ENCODE measurements at regions not wholly inside any gene's neighbourhood (a gene's known extent, or its start where the extent isn't known, plus 50 kb on each side); places are given as distances from the start of the nearest gene placed in this dataset.

GRCh38 chr2:144950899-144951560 lies 431.1 kb upstream of the ZEB2 start:
- no peak for DNase-seq

GRCh38 chr2:144948205-144948855 lies 428.4 kb upstream of the ZEB2 start:
- no peak for DNase-seq

GRCh38 chr2:144947709-144948037 lies 427.8 kb upstream of the ZEB2 start:
- no peak for DNase-seq

GRCh38 chr2:144946263-144946662 lies 426.3 kb upstream of the ZEB2 start:
- DNase-seq = no peak

DNA sequence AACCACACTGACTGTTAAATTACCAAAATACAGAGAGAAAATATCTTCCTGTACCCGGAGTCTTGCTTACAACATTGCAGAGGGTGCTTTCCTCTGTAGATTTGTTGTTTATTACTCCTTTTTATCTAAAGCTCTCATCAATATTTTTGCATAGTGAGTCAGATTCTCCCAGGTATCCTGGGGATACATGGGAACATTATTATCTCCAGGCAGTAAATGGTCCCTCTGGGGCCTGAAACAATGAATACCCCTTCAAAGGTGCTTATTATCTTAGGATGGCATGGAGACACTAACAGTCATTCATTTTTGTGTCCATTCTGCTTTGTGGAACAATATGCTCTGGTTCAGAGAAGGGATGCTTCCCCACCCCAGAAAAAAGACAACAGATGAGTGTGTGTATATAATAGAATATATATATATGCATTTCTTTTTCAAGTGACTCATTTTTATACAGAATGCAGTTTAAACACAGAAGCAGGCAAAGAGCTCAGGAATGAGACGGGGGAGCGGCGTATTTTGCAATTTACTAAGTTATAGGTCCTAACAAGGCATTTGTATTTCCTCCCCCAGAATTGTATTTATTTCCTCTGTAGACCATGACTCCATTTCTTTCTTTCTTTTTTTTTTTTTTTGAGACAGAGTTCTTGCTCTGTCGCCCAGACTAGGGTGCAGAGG lies 424.8 kb upstream of the ZEB2 start:
- DNase-seq = no peak

GRCh38 chr2:144943986-144944385 lies 424.1 kb upstream of the ZEB2 start:
- DNase-seq = no peak

DNA sequence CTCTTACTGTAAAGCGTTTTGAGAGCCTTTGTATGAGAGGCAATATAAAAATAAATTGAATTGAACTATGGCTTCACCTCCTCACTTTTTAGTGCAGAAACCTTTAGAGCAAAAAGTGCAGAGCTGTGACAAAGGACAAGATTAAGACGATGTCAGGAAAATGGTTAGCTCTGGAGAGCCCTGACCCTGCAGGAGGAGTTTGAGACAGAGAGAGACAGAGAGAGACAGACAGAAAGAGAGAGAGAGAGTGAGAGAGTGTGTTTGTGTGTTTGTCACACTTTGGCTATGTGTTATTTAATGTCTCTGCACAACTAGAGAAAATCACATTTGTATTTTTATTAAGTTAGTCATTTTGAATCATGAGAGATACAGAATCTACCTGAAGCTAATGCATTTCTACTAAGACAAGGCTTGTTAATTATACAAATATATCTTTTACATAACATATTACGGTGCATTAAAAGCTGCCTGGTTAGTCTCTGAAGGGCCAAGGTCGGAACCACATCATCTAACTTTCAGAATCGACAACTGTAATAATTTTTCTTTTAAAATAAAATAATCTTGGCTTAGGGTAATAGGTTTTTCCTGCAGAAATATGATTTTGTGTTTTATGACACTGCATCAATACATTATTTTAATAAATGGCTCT lies 423.5 kb upstream of the ZEB2 start:
- DNase-seq = no peak

- no peak for DNase-seq
Observed at GRCh38 chr2:144942516-144943256, 422.8 kb upstream of the ZEB2 start.

GRCh38 chr2:144941743-144942488 lies 422.0 kb upstream of the ZEB2 start:
- DNase-seq = no peak

DNA sequence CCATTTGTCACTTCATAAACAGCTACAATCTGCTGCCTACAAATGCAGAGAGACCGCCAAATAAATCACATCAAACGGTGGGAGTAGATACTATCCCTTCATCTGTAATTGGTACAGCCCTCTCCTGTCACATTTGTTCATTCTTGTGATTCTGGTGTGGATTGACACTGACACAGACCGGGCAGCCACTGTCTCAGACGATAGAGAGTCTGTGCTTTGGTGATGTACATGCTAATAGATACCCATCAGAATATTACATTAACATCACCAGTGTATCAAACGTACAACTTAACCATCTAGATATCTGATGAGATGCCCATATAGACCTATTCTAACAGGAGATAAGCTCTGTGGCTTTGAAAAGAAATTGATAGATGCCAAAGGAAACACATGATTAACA lies 419.7 kb upstream of the ZEB2 start:
- no peak for DNase-seq

GRCh38 chr2:144937910-144938709 lies 418.2 kb upstream of the ZEB2 start:
- no peak for DNase-seq

GRCh38 chr2:144937066-144937465 lies 417.1 kb upstream of the ZEB2 start:
- no peak for DNase-seq

- DNase-seq = no peak
Observed at GRCh38 chr2:144936442-144936841, 416.5 kb upstream of the ZEB2 start.

DNA sequence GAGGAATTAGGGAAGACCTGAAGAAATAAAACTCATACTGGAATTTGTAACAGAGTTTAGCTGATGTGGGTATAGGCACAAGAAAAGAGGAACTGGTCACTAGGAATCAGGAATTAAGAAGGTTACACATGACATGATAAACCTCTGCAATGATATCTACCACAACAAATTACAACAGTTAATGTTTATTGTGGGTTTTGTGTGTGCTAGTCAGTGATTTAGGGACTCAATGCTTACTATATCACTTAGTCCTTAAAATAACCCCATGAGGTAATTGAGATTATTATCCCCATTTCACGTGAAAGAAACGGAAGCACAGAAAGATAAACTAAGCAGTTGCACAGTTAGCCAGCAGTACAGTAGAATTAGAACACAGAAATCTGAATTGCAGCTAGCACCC lies 415.8 kb upstream of the ZEB2 start:
- no peak for DNase-seq

DNA sequence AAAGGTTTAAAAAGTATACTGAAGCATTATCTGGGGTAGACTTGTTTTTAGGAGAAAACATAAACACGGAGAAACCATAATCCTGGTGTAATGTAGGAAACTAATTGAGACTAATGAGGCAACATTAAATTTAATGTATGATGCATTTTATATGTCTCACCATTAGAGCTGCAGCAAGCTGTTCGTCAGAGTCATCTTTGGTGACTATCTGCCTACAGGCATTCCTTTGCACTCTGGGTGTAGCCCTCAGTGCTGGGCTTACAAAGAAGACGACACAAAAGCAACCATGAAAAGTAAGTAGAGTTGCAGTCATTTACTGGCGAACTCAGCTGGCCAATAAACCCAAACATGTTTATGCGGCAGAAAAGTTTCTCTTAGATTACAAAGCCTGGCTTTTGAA lies 415.3 kb upstream of the ZEB2 start:
- no peak for DNase-seq

DNA sequence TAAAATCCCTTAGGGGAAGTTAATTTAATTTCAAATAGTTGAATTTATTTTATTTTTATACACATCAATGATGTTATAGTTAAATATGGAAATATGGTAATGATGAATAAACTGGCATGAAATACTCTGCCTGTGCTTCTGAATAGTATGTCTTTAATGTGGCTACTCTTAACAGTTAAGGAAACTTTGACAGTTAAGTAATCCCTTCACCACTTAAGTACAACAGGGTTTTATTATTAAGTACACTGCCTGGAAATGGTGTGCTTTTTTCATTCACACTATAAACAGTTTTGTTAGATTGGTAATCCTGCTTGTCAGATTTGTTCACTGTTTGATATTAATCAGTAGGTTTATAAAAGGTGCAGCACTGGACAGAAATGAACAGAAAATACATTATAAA lies 412.0 kb upstream of the ZEB2 start:
- no peak for DNase-seq

DNA sequence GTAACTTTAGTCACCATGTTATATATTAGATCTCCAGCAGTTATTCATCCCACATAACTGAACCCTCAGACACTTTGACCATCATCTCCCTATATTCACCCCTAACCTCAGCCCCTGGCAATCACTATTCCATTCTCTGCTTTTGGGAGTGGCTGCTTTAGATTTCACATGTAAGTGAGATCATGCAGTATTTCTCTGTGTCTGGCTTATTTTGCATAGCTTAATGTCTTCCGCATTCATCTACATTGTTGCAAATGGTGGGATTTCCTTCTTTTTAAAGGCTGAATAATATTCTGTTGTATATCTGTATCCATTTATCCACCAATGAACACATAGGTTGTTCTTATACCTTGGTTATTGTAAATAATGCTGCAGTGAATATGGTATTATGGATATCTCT lies 411.6 kb upstream of the ZEB2 start:
- DNase-seq = no peak

GRCh38 chr2:144927429-144927828 lies 407.5 kb upstream of the ZEB2 start:
- DNase-seq = no peak

DNA sequence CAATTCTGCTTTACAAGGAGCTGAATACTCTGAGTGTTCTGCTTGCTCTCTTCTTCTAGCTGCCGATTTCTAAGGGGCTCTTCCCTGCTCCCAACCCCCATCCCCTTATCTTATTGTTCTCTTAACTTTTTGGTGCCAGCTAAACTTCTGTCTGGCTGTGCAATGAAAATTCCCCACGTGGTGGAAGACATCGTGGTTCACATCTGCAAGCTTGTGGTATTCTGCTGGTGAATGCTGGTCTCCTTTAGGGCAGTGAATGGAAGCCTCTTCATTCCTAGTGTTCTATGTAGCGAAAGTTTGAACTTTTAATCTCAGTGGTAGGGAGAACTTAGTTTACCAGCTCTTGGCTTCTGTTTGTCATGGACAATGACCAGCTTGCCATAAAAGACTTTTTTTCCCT lies 406.0 kb upstream of the ZEB2 start:
- no peak for DNase-seq

DNA sequence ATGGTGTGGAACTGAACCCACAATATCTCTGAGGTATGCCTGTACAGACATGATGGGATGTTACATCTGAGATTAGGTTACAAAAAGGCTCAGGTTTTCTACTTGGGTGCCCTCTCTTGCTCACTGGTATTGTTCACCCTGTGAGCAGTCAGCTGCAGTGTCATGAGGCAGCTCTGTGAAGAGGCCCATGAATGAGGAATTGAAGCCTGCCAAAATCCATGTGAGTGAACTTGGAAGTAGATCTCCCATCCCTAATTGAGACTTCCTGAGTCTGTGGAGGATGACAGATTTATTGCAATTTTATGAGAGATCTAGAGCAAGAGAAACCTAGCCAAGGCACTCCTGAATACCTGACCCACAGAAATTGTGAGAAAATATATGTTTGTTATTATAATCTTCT lies 404.9 kb upstream of the ZEB2 start:
- DNase-seq = no peak

DNA sequence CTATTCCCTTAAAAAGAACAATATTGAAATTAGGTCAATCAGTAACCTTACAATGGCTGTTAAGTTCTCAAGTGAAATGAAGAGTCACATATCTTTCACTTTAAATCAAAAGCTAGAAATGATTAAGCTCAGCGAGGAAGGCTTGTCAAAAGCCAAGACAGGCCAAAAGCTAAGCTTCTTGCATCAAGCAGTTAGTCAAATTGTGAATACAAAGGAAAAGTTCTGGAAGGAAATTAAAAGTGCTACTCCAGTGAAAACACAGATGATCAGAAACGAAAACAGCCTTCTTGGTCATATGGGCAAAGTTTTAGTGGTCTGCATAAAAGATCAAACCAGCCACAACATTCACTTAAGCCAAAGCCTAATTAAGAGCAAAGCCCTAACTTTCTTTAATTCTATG lies 402.6 kb upstream of the ZEB2 start:
- DNase-seq = no peak

Data from activated T-cell treated with anti-CD3 and anti-CD28 coated beads, Interleukin-2, amount 50 U/mL, for 1 hour (primary cell).